ENCODE measurements at regions not wholly inside any gene's neighbourhood (a gene's known extent, or its start where the extent isn't known, plus 50 kb on each side); places are given as distances from the start of the nearest gene placed in this dataset.
"Not testable (repeated sequence)": the region's sequence is repeated elsewhere in the genome, so short reads cannot be mapped to it uniquely, and the experiment has no call there.

- no peak for DNase-seq
Measured at GRCh38 chrX:74179990-74180389, 124.0 kb upstream of the ZCCHC13 start.

DNA sequence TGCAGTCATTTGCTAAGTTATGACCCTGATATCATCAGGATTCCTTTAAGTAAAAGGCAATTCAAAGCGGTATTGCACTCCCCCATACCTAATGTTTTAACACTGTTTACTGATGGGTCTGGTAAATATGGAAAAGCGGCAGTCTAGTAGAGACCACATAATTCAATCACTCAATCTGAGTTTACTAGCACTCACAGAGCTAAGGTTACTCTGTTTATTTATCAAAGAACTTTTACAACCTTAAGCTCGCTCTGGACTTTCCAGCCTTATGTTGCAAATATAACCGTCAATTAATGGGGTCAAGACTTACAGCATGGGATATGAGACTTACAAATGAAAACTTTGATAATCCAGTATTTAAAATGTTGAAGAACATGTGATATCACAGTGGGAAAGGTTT, 124.5 kb upstream of the ZCCHC13 start:
- no peak for DNase-seq

DNA sequence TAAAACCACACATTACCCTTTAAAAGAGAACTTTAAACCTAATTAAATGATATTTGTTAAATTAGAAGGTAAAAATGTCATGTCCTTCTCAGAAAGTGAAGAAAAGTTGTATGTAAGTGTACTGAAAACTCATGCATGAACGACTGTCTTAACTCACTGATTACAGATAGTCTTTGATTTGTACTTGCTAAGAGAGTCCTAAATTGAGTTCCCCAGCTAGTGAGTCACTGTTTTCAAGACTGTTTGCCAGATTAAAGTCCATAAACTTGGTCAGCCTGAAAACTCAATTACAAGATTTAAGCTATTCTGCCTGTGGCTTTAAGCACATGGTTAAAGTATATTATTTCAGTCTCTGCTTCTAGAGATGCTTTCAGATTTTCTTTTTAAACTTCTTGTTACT, 124.9 kb upstream of the ZCCHC13 start:
- no peak for DNase-seq

DNA sequence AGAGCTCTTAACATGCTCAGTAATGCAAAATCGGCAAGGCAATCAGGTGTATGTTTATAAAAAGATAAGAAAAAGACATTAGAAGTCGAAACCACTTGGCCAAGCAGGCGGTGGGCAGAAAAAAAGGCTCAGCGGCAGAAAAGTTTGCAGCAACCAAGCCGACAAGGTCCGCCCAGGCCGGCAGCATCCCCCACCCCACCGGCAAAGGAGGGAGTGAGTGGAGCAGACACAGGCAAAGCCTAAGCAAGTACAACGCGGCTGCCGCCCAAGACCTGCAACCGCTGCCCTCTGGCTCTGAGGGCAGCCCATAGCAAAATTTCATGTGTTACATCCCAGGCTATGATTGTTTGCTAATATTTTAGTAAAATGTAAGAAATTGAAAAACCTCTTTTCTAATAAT, 125.4 kb upstream of the ZCCHC13 start:
- no peak for DNase-seq

- DNase-seq = no peak
Measured at GRCh38 chrX:74171465-74171864, 132.5 kb upstream of the ZCCHC13 start.

GRCh38 chrX:74162199-74162598, 141.8 kb upstream of the ZCCHC13 start:
- no peak for DNase-seq

DNA sequence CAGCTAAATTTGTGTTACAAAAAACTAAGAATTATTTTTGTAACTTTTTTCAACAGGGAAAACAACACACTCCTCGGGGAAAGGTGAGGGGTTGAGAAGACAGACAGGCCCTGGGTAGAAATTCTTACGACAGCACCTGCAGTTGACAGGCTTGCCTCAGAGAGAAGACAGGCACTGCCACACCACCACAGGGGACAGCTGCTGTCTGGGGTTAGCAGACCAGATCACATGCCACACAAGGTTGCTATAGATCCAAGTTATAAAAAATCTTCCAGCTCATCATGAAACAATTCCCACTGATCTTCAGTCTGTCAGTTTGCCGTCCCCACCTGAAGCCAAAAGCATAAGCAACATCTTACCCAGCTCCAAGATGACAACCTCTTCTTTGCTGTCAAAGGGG, 143.2 kb upstream of the ZCCHC13 start:
- DNase-seq = no peak

DNA sequence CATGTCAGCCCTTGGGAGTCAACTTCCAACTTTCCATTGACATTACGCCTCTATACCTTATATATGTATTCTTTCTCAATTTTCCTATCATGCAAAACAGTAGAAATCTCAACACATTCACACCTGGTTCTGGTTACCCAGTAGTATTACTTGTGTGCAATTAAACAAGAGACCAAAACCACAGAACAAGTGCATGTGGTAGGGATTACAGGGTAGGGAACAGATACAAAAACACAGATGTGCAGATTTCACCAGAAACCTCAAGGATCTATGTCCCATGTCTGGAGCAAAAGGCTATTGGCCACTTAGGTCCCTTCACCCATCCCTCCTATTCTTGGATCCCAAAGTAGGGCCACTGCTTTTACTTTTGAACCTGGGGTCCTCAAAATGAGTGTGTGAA, 143.6 kb upstream of the ZCCHC13 start:
- DNase-seq = no peak

- no peak for DNase-seq
Measured at GRCh38 chrX:74147439-74147838, 156.5 kb upstream of the ZCCHC13 start.

DNA sequence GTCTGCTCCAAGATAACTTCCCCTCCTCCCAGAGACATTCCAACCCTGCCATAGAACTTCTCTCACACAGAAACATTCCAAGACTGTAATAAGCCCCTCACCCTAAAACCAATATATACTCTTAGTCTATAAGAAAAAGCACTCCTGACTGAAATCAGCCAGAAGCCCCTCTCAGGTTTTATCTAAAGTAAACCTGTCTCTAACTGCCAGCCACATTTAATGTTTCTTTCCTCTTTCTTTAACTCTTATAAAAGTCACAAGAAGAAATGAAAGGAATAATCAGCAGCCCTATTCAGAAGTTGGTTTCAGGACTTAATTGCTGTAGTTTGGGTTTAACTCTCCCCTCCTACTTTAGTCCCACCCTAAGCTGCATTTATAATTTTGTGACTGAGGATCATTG, 165.0 kb upstream of the ZCCHC13 start:
- no peak for DNase-seq

GRCh38 chrX:74133156-74133796, 170.7 kb upstream of the ZCCHC13 start:
- DNase-seq = peak; percentile 21

GRCh38 chrX:74132280-74132679, 171.7 kb upstream of the ZCCHC13 start:
- DNase-seq = no peak

GRCh38 chrX:74119016-74119910, 184.7 kb upstream of the ZCCHC13 start:
- no peak for DNase-seq

DNA sequence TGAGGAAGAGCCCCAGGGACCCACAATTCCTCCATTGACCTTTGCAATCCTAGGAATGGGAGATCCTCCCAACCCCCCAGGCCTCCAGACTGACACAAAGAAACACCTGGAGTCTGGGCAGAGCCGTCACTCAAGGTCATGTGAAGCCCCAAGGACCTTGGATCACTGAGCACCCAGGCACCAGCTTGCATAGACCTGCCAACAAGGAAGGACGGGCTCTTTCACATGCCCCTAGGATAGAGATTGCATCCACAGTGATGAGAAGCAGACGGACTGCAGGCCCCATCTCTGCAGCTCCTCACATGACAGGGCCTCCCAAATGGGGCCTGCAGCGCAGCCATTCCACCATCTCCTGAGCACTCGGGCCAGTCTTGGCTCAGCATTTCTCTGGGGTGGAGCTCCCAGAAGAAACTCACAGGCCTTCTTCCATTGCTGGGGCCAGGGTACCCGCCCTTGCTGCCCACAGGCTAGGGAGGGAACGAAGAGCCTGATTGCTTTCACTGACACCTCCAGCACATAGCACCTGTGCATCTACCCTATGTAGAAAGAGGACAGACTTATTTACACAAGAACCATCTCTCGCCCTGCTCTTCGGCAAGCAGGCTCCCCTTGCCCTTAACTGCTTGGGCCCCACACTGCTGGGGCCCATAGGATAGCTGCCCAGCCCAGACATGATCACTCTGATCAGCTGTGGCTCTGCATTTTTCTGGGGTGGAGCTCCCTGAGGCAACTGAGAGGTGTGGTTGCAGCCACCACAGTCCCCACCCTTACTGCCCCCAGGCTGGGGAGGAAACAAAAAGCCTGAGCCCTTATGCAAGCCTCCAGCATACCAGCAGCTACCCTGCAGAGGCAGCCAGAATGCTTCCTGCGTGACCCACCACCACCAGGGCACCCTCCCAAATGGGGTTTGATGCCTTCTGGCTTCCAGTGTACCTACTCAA, 185.7 kb upstream of the ZCCHC13 start:
- no peak for DNase-seq

- DNase-seq = no peak
Measured at GRCh38 chrX:74111245-74111644, 192.7 kb upstream of the ZCCHC13 start.

DNA sequence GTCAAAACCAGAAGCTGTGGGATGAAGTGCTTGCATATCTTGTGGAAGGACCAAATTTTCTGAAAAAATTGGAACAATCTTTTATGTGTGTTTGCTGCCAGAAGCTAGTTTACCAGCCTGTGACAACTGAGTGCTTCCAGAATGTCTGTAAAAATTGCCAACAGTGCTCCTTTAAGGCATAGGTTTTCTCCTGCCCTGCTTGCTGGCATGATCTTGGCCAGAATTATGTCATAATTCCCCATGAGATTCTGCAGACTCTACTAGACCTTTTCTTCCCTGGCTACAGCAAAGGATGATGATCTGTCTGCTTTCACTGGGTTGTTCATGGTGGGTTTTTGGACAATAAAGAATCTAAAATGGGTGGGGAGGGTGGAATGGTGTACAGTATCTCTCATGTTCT, 196.3 kb upstream of the ZCCHC13 start:
- DNase-seq = no peak

GRCh38 chrX:74104356-74105015, 199.5 kb upstream of the ZCCHC13 start:
- DNase-seq = no peak

GRCh38 chrX:74098407-74098806, 205.6 kb upstream of the ZCCHC13 start:
- DNase-seq = not testable (repeated sequence)

DNA sequence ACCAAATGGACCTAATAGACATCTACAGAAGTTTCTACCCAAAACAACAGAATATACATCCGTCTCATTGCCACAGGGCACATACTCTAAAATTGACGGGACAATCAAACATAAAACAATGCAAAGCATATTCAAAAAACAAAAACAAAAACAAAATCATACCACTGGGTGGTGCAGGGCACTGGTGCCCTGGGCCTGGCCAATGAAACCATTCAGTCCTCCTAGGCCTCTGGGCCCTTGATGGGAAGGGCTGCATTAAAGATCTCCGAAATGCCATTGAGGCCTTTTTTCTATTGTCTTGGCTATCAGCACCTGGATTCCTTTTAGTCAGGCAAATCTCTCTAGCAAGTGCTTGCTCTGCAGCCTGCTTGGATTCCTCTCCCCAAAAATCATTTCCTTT, 213.9 kb upstream of the ZCCHC13 start:
- no peak for DNase-seq

GRCh38 chrX:74085642-74086236, 218.2 kb upstream of the ZCCHC13 start:
- DNase-seq = no peak

- DNase-seq = no peak
Measured at GRCh38 chrX:74080165-74080564, 223.8 kb upstream of the ZCCHC13 start.

DNA sequence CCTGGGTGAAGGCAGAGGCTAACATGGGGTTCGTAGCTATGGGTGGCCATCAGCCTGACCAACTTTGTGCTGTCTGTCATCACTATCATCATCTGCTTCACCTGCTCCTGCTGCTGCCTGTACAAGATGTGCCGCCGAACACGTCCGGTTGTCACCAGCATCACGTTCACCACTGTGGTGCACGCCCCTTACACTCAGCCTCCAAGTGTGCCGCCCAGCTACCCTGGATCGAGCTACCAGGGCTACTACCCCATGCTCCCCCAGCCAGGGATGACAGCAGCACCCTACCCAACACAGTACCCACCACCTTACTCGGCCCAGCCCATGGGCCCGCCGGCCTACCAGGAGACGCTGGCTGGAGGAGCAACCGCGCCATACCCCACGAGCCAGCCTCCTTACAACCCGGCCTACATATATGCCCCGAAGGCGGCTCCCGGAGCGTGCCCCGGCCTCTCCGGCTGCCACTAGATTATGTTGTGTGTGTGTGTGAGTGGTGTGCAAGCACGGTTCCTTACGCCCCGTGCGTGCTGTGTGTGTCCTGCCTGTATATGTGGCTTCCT, 213.4 kb upstream of the XIST start:
- DNase-seq = no peak
